ENCODE measurements at regions not wholly inside any gene's neighbourhood (a gene's known extent, or its start where the extent isn't known, plus 50 kb on each side); places are given as distances from the start of the nearest gene placed in this dataset.

GRCh38 chr22:47442821-47443220 is 680.4 kb downstream of the TBC1D22A start:
- no peaks in the 10 kb centered on the region for H3K36me3 ChIP-seq (replicated peaks in 1 of 2; ENCODE audit: control insufficient read depth in 1 of 2, insufficient read depth in 2 of 2, low read length in 2 of 2)
- ChIA-PET CTCF (ENCODE audit: low intra/inter-chr PET ratio, low total read pairs) (no interaction called here), POLR2A (no interaction called here)
- no peak for FAIRE-seq
- ATAC-seq = no peak
- no peak overlapping the region for H3K9ac ChIP-seq (ENCODE audit: insufficient read depth, low read depth, low read length)
- no peaks in the 10 kb centered on the region for H3K9me3 ChIP-seq (ENCODE audit: low read length)
- TF ChIP-seq CREB1 (IDR thresholded peaks at IDR 0.05) (no peak), CREB1 (CRISPR knock-in tag; IDR thresholded peaks at IDR 0.05) (no peak), ZNF142 (CRISPR knock-in tag; IDR thresholded peaks at IDR 0.05) (no peak), ZSCAN25 (CRISPR knock-in tag; IDR thresholded peaks at IDR 0.05) (no peak), ZNF296 (CRISPR knock-in tag; conservative IDR thresholded peaks at IDR 0.05) (no peak)
- H3K4me2 ChIP-seq (ENCODE audit: low read depth, low read length) = no peak overlapping the region
- BruUV-seq (replicated peaks) = no TSS peak
- H2AFZ ChIP-seq (ENCODE audit: low read length) = no peak overlapping the region
- DNase-seq (ENCODE audit: low spot score) = no peak
- 3% methylated on average over 5 of the region's 6 CpGs for WGBS (ENCODE audit: low lambda C conversion rate)
- intact Hi-C loops (cut with micrococcal nuclease; ENCODE audit: unreplicated experiment) = no loop called here
- peaks cover 3 to 34% of the 10 kb centered on the region in 2 experiments; a peak in 3 of 5 replicates for H3K27me3 ChIP-seq (ENCODE audit: control insufficient read depth in 1 of 2, insufficient read depth in 2 of 2, low read length in 2 of 2)
- H3K79me2 ChIP-seq (ENCODE audit: insufficient read depth, low read length) = no peaks in the 10 kb centered on the region
- H4K20me1 ChIP-seq (ENCODE audit: insufficient read depth, low read length) = no peaks in the 10 kb centered on the region
- H3K4me3 ChIP-seq (replicated peaks in 1 of 3; ENCODE audit: insufficient read depth in 1 of 3, low read depth in 2 of 3, low read length in 3 of 3) = no peak overlapping the region
- in situ Hi-C loops (cut with HindIII; ENCODE audit: extremely low pct_ligation_motif_present, low pct_unique_long_range_greater_than_20kb) = no loop called here
- H3K27ac ChIP-seq (ENCODE audit: extremely low read length, insufficient read depth, low read length) = no peak overlapping the region
- no peaks in the 10 kb centered on the region for H3K4me1 ChIP-seq (ENCODE audit: insufficient read depth, low read length)

All from HepG2 (cell line).